Right forelimb (tissue), 1 donor: ENCODE measurements at regions not wholly inside any gene's neighbourhood (a gene's known extent, or its start where the extent isn't known, plus 50 kb on each side); places are given as distances from the start of the nearest gene placed in this dataset.

ENCODE experiments used
- DNase-seq: peaks from one replicate; pipeline ENCODE4 v3.0.0-alpha.2; 2018

- DNase-seq = no peak
Measured at GRCh38 chr2:14560716-14561115, 71.8 kb upstream of the LRATD1 start.

- DNase-seq = no peak
Measured at GRCh38 chr2:14563324-14563723, 69.2 kb upstream of the LRATD1 start.

- no peak for DNase-seq
Measured at GRCh38 chr2:14565666-14566065, 66.9 kb upstream of the LRATD1 start.

GRCh38 chr2:14567561-14567960 is 65.0 kb upstream of the LRATD1 start:
- DNase-seq = no peak

GRCh38 chr2:14569294-14569693 is 63.2 kb upstream of the LRATD1 start:
- no peak for DNase-seq

- DNase-seq = no peak
Measured at GRCh38 chr2:14572633-14573032, 59.9 kb upstream of the LRATD1 start.

- no peak for DNase-seq
Measured at GRCh38 chr2:14577843-14578242, 54.7 kb upstream of the LRATD1 start.
